Stimulated activated CD8-positive, alpha-beta memory T cell treated with anti-CD3 and anti-CD28 coated beads, Interleukin-2, amount 100 ng/mL, for 1 hour (primary cell): ENCODE measurements at regions not wholly inside any gene's neighbourhood (a gene's known extent, or its start where the extent isn't known, plus 50 kb on each side); places are given as distances from the start of the nearest gene placed in this dataset.

Source experiments
- DNase-seq, 2 donors: peaks; one replicate each; pipeline ENCODE4 v3.0.0-alpha.2; 2020; ENCODE audit warnings: low read depth in 2 of 2

DNA sequence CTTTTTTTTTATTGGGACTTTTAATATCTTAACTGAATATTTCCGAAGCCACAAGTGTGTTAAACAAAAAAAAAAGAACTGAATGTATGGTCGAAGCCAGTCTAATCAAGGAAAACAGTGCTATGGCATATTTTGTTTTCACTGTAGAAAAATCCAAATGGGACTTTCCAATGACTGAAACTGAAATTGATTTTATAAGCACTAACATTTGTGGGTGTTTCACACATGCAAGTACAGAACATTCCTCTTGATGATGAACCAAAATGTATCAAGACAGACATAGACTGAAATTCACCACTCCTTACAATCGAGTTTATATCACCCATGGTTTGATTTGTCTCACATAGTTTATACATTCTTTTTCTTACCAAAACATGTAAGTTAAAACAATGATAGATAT is 1026.8 kb downstream of the CDH18 start:
- no peak for DNase-seq

DNA sequence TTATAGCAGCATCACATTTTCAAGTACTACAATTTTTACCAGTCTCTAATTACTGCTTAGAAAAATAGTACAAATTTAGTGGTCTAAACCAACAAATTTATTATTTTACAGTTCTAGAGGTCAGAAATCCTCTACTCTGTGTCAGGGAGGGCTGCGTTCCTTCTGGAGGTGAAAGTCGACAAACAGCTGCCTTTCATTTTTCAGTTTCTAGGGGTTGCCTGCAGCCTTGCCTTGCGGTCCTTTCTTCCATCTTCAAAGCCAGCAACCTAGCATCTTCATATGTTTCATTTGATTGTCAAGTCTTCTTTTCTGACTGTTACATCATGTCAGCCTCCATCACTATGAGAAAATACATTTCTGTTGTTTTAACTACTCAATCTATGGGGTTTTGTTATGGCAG is 1022.1 kb downstream of the CDH18 start:
- DNase-seq = no peak

DNA sequence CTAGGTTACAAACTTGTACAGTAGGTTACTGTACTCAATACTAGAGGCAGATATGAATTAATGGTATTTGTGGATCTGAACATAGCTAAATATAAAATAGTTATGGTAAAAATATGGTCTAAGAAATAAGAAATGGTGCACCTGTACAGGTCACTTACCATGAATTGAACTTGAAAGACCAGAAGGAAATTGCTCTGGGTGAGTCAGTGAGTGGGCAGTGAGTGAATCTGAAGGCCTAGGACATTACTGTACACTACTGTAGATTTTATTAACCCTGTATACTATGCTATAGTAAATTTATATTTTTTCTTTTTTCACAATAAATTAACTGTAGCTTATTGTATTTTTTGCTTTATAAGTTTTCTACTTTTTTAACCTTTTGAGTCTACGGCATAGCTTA is 1020.4 kb downstream of the CDH18 start:
- no peak for DNase-seq

DNA sequence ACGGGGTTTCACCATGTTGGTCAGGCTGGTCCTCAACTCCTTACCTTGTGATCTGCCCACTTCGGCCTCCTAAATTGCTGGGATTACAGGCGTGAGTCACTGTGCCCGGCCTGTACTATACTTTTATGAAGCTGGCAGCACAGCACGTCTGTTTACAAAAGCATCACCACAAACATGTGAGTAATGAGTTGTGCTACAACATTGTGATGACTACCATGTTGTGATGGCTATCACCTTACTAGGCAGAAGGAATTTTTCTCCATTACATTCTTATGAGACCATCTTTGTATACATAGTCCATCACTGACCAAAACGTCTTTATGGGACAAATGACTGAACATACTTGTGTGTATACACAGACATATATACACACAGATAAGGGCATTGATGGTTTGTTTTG is 1019.0 kb downstream of the CDH18 start:
- no peak for DNase-seq

DNA sequence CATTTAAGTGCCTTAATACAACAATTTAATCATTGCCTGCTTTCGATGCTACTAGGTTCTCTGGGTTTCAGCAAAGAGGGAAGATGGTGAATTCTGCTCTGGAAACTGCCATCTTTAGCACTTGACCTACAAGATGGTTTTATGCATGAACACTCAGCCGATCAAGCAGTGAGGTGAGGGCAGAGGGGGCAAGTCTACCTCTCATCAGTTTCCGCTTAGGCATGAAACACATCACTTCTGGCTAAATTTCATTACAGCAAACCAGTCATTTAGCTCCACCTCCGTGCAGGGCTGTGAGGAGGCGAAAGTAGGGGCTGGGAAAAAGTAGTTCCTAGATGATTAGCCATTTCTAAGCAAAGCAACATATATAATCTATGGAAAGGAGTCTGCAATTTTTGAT is 1018.0 kb downstream of the CDH18 start:
- no peak for DNase-seq

DNA sequence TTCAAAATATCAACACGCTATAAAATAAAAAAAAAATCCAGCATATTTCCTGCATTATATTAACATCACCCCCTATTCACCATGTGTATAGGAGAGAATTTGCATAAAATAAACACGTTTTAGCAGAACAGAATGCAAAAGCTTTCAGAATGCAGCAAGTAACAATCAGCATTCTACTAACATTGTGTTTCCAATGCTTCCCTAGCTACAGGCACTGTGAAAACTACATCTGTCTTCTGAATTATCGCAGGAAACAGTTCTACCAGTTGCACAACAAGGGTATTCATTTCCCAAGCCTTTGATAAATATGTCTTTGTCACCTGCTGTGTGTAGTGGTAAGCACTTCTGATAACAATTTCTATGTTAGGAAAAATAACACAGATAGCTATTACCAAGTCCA is 1015.8 kb downstream of the CDH18 start:
- DNase-seq = no peak

DNA sequence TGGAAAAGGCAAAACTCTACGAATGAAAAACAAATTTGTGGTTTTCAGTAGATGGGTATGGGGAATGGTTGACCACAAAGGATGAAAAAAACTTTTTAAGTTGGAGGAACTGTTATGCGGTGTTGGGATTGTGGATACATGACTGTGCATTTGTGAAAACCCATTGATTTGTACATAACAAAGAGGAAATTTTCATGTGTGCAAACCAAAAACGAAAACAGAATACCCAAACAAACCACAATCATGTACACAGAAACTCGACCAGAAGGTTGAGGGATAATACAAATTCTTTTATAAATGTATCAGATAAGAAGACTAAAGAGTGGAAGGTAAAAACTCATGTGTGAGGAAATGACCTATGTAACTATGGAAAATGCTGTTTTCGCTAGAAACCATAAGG is 1012.4 kb downstream of the CDH18 start:
- no peak for DNase-seq

DNA sequence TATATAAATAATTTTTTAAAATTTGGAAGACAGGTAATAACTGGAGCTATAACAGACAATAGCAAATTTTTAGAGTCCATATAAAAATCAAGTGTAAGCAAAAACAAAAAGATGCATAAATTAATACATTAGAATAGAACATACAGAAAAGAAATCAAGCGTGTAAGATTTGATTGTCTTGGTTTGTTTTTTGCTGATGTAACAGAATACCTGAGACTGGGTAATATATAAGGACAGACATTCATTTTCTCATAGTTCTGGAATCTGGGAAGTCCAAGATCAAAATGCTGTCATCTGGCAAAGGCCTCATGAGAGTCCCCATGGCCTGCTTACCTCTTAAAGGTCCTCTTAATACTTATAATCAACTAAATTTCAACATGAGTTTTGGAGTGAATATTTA is 1010.1 kb downstream of the CDH18 start:
- DNase-seq = no peak

DNA sequence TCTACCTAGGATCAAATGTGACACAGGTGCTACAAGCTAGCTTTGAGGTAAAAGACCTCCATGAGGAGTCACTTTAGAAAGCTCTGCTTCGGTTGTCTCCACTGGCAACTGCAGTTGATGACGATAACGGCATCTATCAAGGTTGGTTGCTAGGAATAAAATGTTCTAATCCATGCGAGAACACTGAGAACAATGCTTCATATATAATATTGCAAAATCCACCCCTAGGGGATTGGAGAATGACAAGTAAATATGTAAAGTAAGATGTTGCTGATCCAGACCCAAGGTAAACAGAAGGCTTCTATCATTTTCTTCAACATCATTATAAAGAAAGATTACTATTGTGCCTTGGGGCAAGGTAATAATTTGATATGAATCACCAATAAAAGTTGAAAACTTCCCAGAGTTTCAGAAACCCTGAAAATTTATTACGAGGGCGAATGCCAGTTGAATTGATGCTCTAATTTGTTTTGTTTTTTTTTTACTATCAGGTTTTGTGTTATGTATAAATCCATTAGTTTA is 1003.4 kb downstream of the CDH18 start:
- DNase-seq = no peak

DNA sequence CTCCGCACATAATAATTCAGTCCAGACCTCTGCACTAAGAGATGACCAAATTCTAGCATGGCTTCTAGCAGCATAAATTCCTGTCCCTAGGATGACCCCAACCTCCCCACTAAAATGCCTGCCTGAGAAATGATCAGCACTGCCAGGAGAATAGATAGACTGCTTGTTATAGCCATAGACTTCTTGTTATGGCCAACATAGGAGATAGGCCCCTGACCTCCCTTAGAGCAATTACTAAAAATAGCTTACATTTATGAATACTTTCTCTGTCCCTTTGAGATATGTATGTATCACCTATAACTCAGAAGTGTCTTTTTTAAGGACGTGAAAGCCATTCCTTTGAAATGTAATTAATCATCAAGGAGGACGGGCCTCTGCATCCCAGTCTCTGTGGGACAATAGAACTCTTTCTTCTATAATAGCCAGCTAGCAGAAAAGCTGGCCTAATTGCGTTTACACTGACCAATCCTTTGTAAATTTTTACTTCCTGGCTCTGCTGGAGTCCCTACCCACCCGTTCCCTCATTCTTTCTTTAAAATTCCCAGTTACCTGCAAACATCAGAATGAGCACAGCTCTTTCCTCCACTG is 1002.7 kb downstream of the CDH18 start:
- no peak for DNase-seq

DNA sequence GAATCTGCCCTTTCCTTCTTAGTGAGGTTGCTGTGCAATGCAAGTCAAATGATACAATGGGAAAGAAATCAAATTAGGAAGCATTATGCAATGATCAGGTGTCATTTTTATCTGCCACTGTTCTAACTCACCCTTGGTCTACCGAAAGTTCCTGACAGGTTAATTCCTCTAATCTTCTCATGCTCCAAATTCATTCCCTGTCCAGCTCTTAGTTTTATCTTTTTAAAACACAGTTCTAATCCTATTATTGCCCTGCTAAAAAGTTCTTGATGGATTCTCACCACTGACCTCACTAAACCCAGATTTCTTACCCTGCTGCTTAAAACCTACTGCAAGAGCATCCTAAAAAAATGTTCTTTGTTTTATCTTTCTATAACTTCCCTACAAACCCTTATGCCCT is 1000.9 kb downstream of the CDH18 start:
- DNase-seq = no peak

DNA sequence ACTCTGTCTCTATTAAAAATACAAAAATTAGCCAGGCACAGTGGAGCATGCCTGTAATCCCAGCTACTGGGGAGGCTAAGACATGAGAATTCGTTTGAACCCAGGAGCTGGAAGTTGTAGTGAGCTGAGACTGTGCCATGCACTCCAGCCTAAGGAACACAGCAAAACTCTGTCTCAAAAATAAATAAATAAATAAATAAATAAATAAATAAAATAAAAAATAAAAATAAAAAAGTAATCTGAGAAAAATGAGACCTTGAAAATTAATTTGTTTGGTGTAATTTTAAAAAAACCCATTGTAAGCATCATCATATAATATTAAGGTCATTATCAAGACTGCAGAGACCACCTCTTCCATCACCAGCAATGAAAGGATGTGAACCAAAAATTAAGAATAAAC is 997.1 kb downstream of the CDH18 start:
- no peak for DNase-seq

DNA sequence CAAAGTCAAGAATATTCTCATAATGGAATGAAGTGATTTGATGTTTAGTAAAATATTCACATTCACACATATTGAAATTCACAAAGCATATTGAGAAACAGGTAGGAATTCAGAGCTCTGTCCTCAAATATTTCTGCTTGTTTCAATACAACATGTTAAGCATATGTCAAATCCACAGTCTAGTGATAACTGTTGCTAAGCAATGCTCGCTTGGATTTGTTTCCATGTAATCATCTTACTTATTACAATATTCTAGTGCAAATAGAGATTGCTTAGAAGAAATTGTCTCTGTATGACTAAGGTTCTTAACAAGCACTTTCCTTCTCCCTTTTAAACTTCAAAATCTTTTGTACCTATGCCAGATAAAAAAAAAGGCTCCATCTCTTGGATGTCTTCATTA is 995.7 kb downstream of the CDH18 start:
- DNase-seq = no peak

DNA sequence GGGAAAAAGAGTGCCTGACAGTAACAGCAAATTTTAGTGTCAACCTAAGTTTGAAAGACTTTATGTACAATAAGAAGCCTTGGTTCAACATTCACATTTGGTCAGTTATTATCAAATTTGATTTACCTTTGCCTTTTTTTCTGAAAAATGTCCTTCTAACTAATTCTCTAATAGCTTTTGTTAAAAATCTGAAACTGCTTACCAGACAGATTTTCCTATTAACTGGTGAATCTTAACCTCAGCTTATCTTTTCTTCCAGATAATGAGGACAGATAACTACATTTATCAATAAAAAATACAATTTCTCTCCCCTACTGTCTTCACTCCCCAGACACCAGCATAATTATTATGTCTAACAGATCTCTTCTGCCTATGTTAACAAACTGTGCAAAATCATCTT is 988.5 kb downstream of the CDH18 start:
- no peak for DNase-seq

DNA sequence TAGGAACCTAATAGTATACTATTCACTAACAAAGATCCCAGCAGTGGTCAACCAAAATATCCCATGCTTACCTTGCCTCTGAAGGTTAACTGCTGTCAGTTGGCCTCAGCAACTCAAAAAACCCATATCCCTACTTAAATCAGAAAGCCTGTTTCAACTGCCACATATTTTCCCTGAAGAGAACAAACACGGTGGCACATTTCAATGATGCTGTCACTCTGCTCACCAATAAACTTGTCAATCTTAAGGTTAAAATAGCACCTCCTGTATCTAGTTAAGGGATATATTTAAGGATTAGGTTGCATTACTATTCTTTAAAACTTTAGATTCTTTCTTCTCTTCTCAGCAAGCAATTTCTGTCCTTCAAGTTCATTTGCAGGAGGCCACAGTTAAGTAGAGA is 986.9 kb downstream of the CDH18 start:
- DNase-seq = no peak

DNA sequence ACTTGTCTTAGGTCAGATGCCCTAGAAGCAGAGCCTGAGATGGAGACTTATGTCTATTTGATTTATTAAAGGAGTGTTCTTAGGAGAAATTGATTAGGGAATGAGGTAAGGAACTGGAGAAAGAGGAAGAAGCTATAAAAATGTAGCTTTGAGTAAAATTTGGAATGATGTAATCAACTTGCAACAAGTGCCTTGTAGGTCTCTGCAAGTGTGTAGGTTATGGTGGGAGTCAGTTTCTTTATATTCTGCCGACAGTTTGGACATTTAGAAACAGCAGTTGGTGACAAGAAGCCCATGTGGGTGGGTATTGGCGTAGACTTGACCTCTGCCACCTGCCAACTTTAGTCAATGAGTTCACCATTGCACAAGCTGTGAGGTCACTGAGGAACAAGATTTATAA is 986.5 kb downstream of the CDH18 start:
- no peak for DNase-seq

DNA sequence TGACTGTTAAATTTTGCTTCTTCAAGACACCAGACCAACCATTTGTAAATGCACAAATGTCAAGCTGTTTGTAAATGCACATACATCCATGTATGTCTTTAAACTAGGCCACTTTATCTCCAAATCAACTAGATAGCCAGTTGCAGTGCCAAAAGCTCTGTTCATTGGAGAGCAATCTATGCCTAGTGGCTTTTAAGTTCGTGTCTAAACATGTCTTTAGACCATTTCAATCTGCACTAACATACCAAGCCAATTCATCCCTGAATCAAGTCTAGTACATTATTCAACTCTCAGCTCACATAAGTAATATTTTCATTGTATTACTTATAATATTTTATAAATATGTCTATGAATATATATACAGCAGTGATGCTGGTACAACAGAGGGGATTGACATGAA is 985.9 kb downstream of the CDH18 start:
- no peak for DNase-seq

DNA sequence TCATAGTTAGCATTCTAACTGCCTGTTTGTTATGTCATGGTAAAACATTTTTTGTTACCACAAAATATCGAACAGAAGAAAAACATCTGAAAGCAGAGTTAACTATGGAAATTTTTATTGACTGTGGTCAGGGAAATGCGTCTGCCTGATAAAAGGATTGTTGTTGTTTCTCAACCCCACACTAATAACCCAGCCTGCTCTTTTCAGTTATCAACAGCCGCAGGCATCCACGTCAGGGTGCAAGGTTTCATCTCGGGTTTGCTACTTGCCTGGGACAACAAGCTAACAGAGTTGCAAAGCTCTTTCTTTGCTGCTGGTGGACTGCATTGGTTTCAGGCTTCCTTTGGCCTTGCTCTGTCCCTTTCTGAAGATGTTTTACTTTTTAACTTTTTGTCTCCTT is 969.2 kb downstream of the CDH18 start:
- DNase-seq = no peak

DNA sequence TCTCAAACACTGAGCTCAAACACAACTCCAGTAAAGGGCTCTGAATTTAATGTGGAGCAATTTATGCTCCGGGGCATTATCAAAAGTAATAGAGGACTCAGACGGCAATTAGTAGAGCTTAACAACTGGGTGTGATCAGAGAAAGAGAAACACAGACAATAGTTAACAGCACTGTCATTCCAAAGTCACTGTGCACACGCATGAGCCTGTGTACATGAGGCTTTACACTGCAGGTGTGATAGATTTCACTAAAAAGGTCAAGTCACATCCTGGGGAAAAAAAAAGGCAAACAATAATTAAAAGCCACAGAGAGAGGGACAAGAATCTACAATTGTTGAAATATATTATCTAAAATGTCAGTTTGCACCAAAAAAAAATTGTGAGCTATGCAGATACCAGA is 956.5 kb downstream of the CDH18 start:
- no peak for DNase-seq

DNA sequence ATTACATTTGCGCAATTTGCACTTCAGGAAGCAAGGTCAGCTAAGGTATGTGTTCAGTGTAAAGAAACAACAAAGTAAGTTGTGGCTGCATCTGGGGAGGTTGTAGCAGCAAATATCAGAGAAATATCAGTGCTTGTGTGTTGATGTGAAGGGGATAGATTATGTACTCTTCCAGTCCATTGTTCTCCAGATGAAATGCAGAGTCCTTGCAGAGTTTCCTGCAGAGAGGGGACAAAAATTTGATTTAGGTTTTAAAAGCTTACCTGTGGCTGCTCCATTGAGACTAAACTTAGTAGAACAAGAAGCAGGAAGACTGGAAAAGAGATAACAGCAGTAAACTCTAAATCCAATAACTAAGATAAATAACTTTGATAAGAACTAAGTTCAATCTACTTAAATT is 952.2 kb downstream of the CDH18 start:
- DNase-seq = no peak

DNA sequence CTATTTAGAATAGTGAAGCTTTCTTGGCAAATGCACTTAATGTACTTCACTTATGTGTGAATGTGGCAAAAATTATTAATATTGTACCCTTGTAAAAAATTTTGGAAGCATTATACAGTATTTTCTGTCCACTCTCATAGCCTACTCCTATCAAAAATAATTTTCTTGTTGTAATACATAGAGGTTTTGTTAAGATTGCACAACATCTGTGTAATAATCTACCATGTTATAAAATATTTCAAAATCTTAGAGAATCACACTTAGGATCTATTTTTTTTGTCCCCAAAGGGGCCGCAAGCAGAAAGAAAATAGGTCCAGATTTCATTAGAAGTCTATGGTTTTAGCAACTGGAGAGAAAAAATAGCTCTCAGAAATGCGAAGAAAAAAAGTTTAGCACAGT is 945.9 kb downstream of the CDH18 start:
- DNase-seq = no peak

DNA sequence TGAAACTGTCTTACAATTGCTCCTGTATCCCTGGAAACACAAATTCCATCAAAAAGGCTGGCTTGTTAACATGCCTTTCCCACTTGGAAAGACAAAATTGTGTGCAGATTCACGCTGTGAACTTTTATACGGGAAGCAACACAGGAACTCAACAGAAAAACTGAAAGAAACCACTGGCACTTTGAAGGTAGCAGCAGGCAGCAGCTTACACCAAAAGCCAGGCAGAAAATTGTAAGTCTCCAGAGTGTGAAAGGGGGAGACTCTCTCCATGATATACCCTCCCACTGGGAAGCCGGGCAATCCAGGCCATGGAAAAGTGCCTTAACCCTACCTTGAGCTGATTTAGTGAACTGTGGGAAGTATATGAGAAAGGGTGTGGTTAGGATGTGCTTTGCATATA is 943.7 kb downstream of the CDH18 start:
- no peak for DNase-seq

DNA sequence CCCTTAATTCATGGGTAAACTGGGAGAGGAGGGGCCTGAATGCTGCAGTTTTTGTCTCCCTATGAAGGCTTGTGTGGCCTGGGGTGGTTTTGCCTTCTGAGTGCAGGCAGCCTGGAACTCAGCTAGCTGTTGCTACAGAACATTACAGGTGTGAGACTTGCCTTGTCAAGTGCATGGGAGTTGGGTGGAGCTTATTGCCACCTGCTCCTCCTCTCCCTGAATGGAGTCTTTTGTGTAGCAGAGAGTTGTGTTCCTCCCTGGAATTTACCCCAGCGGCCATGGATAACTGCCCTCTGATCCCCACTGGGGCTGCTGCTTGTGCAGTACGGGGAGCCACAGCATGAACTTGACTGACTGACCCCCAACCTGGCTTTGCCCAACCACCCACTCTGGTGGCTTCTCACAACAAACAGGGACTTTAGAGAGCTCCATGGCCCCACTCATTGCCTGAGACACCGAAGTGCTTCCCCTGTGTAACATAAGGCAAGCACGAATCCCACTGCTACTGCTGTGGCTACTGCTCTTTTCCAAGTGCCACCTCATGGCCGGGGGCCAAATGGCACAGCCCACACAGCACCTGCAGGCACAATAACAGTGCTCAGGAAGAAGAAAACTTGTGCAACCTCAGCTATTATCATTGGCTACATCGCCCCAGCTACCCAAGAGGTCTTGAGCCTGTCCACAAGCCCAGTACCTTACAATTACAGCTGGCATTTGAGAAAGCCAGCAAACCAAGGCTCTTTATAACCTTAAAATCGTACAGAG is 942.9 kb downstream of the CDH18 start:
- no peak for DNase-seq

DNA sequence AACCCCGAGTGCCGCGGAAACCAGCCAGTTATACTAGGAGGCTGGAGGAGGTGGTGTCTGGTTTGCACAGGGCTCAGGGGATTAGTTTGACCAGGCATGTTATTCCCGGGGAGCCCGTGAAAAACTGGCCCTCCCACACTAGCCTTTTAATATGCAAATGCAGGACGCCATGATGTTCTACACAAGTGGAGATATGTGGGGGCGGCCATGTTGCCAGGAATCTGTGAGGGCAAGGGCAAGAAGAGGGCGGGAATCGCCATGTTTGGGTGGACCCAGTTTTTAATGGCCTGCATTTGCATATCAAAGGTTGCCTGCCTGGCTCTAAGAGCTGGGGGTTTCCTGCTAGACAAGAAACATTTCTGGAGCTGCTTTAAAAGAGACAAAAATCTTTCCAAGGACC is 940.7 kb downstream of the CDH18 start:
- DNase-seq = no peak
